ENCODE measurements at regions not wholly inside any gene's neighbourhood (a gene's known extent, or its start where the extent isn't known, plus 50 kb on each side); places are given as distances from the start of the nearest gene placed in this dataset.
"Not testable (repeated sequence)": the region's sequence is repeated elsewhere in the genome, so short reads cannot be mapped to it uniquely, and the experiment has no call there.

GRCh38 chr3:130818066-130818465 lies 71.4 kb upstream of the PIK3R4 start:
- TF ChIP-seq POLR2A (IDR thresholded peaks at IDR 0.05; ENCODE audit: low read depth, low read length); TAF1 (IDR thresholded peaks at IDR 0.05; ENCODE audit: borderline replicate concordance, low read depth, low read length): not testable (repeated sequence)

Measured in GM12892 (cell line).